Activated B cell treated with CpG ODN at 0.5 μM for 24 hours (primary cell): ENCODE measurements at regions not wholly inside any gene's neighbourhood (a gene's known extent, or its start where the extent isn't known, plus 50 kb on each side); places are given as distances from the start of the nearest gene placed in this dataset.

ENCODE experiments used
- ATAC-seq: fragments of 200-7000 bp; cut with Tn5 transposase; one replicate; pipeline ENCODE4 v1.10.0; 2021; ENCODE audit warnings: low read depth, mild to moderate bottlenecking, moderate library complexity
- CTCF ChIA-PET: fragments of 350-600 bp; sonication (Branson Sonifier 250); formaldehyde crosslinking; loops from one replicate; lab custom pipeline; 2021; ENCODE audit warnings: antibody characterized with exemption; lab: Charles Lee
- POLR2A ChIA-PET: fragments of 350-600 bp; sonication (Branson Sonifier 250); formaldehyde crosslinking; loops from one replicate; lab custom pipeline; 2021; ENCODE audit warnings: antibody characterized with exemption; lab: Charles Lee
- DNase-seq: peaks from one replicate; pipeline ENCODE4 v3.0.0; 2022
- H3K27ac Mint-ChIP-seq: one replicate; pipeline ENCODE4 v1.8.0; 2020; ENCODE audit warnings: mixed read lengths
- H3K27me3 Mint-ChIP-seq: one replicate; pipeline ENCODE4 v1.8.0; 2021; ENCODE audit warnings: mixed read lengths
- H3K36me3 Mint-ChIP-seq: one replicate; pipeline ENCODE4 v1.8.0; 2021; ENCODE audit warnings: low read depth, mixed read lengths
- H3K4me1 Mint-ChIP-seq: one replicate; pipeline ENCODE4 v1.8.0; 2021; ENCODE audit warnings: mixed read lengths
- H3K4me3 Mint-ChIP-seq: one replicate; pipeline ENCODE4 v1.8.0; 2020; ENCODE audit warnings: mild to moderate bottlenecking, mixed read lengths
- H3K9me3 Mint-ChIP-seq: one replicate; pipeline ENCODE4 v1.8.0; 2020; ENCODE audit warnings: mixed read lengths
- CTCF ChIP-seq: fragments of 200-600 bp; IDR thresholded peaks from one replicate; pipeline ENCODE4 v1.8.0; 2022; ENCODE audit warnings: antibody characterized with exemption, mild to moderate bottlenecking
- intact Hi-C: fragments of 100-400 bp; cut with micrococcal nuclease; formaldehyde crosslinking; loops from one replicate; pipeline ENCODE4 v1.15.1; 2024

DNA sequence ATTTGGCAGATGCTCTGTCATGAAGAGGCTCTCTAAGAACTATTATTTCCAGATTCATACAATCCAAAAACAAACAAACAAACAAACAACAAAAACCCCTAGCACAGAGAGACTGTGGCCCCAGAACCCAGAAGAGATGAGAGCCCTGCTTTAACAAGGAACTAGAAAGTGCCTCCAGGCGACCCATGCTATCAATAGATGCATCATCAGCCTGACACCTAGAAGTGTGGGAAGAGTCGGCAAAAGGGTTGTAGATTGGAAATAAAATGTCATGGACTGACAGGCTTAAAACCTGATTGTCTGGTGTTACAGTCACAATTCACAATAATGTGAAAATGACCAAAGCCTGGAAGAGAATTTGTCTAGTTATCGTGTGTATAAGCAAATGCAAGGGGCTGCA is 50.6 kb upstream of the FLRT2 start:
- no peak overlapping the region for H3K27ac Mint-ChIP-seq
- intact Hi-C loops, result no loop called here
- H3K4me3 Mint-ChIP-seq, result no peak overlapping the region
- H3K4me1 Mint-ChIP-seq, result no peaks in the 10 kb centered on the region
- no peaks in the 10 kb centered on the region for H3K36me3 Mint-ChIP-seq
- no peaks in the 10 kb centered on the region for H3K27me3 Mint-ChIP-seq
- no peak for DNase-seq
- CTCF ChIA-PET, result no interaction called here
- no peak for TF ChIP-seq CTCF
- POLR2A ChIA-PET, result no interaction called here
- H3K9me3 Mint-ChIP-seq, result no peaks in the 10 kb centered on the region
- no peak for ATAC-seq

GRCh38 chr14:85479771-85480170 is 50.2 kb upstream of the FLRT2 start:
- H3K4me3 Mint-ChIP-seq, result no peak overlapping the region
- H3K27me3 Mint-ChIP-seq, result no peaks in the 10 kb centered on the region
- H3K9me3 Mint-ChIP-seq, result no peaks in the 10 kb centered on the region
- ChIA-PET CTCF (no interaction called here), POLR2A (no interaction called here)
- no peaks in the 10 kb centered on the region for H3K36me3 Mint-ChIP-seq
- TF ChIP-seq CTCF, result no peak
- no peak for ATAC-seq
- H3K4me1 Mint-ChIP-seq, result no peaks in the 10 kb centered on the region
- intact Hi-C loops, result no loop called here
- no peak for DNase-seq
- H3K27ac Mint-ChIP-seq, result no peak overlapping the region
